ENCODE measurements at regions not wholly inside any gene's neighbourhood (a gene's known extent, or its start where the extent isn't known, plus 50 kb on each side); places are given as distances from the start of the nearest gene placed in this dataset.

DNA sequence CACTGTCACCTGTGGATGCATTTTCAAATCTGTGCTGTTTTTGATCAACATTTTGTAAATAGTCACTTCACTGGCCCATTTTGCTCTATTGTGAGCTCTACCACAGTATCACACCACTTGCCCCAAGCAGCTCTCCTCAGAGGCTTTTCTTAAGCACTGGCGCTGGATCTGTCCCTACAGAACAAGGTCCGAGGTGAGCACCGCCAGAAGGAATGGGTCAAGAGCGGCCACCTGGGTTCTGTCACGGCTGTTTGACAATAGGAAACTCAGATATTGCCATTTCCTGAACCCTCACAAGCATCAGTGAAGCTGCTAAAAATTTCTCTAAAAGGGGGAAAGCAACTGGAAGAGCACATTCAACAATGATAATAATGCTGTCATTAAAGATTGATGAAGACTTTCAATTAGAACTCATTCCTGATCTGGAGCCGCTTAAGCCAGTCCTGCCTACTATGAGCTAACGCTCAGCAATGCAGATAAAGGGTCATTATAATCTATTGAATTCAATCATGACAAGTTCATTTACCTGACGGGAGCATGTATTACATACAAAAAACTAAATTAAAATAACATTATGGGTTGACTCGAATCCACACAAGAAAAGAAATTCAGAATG lies 514.0 kb downstream of the GALR1 start:
- Mint-ChIP-seq H3K36me3 (ENCODE audit: low read depth) (no peaks in the 10 kb centered on the region), H3K4me3 (no peak overlapping the region), H3K27ac (no peak overlapping the region), H3K4me1 (no peaks in the 10 kb centered on the region), H3K27me3 (peaks cover 32% of the 10 kb centered on the region)
- no peak for DNase-seq
- no peak for ATAC-seq
- H3K9me3 ChIP-seq (ENCODE audit: control insufficient read depth, low read length, poor library complexity, severe bottlenecking) = no peaks in the 10 kb centered on the region

DNA sequence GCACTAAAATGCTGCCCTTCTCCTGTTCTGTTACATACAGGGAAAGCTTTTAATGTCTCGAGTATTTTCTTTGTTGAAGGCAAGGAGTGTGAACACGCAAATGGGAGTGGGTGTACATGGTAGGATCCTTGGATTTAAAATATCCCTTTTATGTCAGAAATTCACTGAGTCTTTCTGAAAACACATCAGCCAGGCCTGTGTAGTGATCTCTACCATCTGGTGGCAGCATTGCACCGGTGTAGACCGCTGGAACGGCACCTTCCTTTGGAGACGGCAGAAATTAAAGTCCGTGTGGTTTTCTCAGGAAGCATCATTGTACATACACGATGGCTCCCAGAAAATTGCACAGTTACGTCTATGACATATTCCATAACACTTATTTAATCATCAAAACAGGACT lies 515.8 kb downstream of the GALR1 start:
- Mint-ChIP-seq H3K27ac (no peak overlapping the region), H3K4me1 (no peaks in the 10 kb centered on the region), H3K27me3 (peaks cover 31% of the 10 kb centered on the region), H3K36me3 (ENCODE audit: low read depth) (no peaks in the 10 kb centered on the region), H3K4me3 (no peak overlapping the region)
- no peaks in the 10 kb centered on the region for H3K9me3 ChIP-seq (ENCODE audit: control insufficient read depth, low read length, poor library complexity, severe bottlenecking)
- ATAC-seq = no peak
- DNase-seq = no peak

DNA sequence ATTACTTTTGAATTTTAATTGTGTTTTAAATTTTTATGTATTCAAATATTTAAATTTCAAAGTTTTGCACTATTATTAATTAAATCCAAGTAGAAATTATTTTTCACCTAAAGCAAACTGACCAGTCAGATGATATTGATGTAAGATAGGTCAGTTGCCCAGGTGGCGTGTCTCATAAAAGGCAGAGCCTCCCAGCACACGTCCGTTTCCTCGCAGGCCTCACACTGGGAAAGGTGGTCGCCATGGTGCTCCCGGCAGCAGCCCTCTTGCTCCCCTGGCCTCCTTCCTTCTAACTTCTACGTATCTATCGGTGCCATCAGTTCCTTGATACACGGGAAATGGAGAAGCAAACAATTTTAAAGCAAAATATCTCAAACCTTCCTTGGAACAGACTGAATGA lies 516.8 kb downstream of the GALR1 start:
- Mint-ChIP-seq H3K27me3 (peaks cover 22% of the 10 kb centered on the region), H3K36me3 (ENCODE audit: low read depth) (no peaks in the 10 kb centered on the region), H3K27ac (no peak overlapping the region), H3K4me3 (no peak overlapping the region), H3K4me1 (no peaks in the 10 kb centered on the region)
- DNase-seq (no peak), ATAC-seq (no peak)
- H3K9me3 ChIP-seq (ENCODE audit: control insufficient read depth, low read length, poor library complexity, severe bottlenecking) = no peaks in the 10 kb centered on the region

DNA sequence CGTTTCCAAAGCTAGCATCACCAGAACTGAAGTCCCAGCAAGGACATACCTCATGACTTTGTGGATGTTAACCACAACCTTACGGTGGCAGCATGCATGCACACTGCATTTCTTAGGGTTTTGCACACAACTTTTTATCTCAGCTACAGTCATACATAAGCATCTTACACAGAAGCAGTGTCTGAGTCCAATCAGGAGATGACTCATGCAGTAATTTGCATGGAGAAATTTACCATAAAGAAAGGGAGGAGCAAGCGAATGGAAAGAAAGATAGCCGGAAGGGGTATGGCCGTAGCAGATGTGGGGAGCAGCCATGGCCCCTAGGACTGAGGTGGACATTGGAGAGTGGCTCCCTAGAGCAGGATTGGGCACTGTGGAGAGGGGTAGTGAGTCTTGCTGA lies 522.5 kb downstream of the GALR1 start:
- Mint-ChIP-seq H3K4me1 (no peaks in the 10 kb centered on the region), H3K27ac (no peak overlapping the region), H3K27me3 (no peaks in the 10 kb centered on the region), H3K4me3 (no peak overlapping the region), H3K36me3 (ENCODE audit: low read depth) (no peaks in the 10 kb centered on the region)
- ATAC-seq (no peak), DNase-seq (no peak)
- H3K9me3 ChIP-seq (ENCODE audit: control insufficient read depth, low read length, poor library complexity, severe bottlenecking) = no peaks in the 10 kb centered on the region

DNA sequence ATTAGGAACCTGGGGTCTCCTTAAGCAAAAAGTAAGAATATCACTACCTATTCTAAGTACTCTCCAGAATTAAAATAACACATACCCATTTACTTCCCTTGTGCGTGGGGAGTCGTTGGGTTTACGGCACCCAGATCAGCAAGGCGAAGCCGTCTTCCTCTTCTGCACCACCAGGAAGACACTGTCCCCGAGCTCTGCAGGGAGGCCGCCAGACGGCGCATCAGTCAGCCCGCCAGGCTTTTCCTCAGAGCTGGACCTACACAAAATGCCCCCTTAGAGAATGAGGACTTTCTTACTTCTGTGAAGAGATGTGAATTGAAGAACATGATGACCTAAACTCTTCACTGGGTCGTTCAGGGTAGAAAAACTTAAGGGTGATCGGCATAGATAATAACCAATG lies 526.5 kb downstream of the GALR1 start:
- Mint-ChIP-seq H3K27ac (no peak overlapping the region), H3K4me3 (no peak overlapping the region), H3K27me3 (no peaks in the 10 kb centered on the region), H3K4me1 (no peaks in the 10 kb centered on the region), H3K36me3 (ENCODE audit: low read depth) (no peaks in the 10 kb centered on the region)
- H3K9me3 ChIP-seq (ENCODE audit: control insufficient read depth, low read length, poor library complexity, severe bottlenecking) = no peaks in the 10 kb centered on the region
- no peak for ATAC-seq
- no peak for DNase-seq

DNA sequence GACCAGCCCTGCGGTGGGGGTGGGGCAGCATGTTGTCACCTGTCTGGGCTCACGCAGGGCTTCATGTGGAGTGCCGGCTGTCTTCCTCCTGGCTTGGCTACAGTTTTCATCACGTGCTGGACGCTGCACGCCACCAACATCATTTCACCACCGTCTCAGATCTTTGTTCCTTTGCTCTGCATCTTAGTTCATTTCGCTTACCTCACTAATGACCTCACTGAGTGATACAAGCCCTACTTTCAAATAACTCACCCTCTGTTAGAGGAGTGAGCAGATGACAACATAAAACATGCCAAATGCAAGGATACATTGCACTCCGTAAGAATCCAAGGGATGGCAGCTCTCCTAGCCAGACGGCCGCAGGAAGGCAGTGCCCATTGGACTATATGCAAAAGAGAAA lies 527.5 kb downstream of the GALR1 start:
- no peak for ATAC-seq
- Mint-ChIP-seq H3K4me1 (no peaks in the 10 kb centered on the region), H3K27me3 (no peaks in the 10 kb centered on the region), H3K4me3 (no peak overlapping the region), H3K36me3 (ENCODE audit: low read depth) (no peaks in the 10 kb centered on the region), H3K27ac (no peak overlapping the region)
- H3K9me3 ChIP-seq (ENCODE audit: control insufficient read depth, low read length, poor library complexity, severe bottlenecking) = no peaks in the 10 kb centered on the region
- no peak for DNase-seq

DNA sequence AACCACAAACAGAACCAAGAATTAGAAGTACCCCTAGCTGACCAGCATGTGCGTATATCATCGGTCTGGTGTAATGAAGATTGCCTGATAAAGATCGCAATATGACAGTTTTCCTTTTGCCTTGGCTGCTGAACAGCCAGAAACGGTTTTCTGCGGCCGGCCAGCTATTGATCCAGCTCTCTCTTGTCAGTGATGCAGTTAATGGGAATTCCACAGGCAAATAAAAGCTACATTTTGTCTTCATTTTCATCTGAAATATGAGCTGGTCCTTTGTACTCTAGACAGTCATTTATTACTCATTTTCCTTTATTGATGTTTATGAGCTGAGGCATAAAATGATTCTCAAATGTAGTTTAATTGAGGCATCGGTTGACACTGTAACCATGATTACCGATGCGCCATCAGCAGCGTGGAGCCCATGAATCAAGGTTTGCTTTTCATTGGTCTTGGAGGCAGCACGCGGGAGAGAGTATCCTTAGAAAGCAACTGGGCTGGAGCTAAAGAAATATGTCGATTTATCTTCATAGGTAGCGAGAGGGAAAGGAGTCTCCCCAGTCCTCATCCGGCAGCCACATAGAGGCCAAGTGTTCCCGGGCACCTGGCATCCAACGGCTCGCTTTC lies 535.2 kb downstream of the GALR1 start:
- H3K4me3 Mint-ChIP-seq = no peak overlapping the region
- H3K27me3 Mint-ChIP-seq = peaks cover 5% of the 10 kb centered on the region
- no peaks in the 10 kb centered on the region for H3K4me1 Mint-ChIP-seq
- no peak for DNase-seq
- H3K27ac Mint-ChIP-seq = no peak overlapping the region
- H3K36me3 Mint-ChIP-seq (ENCODE audit: low read depth) = no peaks in the 10 kb centered on the region
- ATAC-seq = no peak
- H3K9me3 ChIP-seq (ENCODE audit: control insufficient read depth, low read length, poor library complexity, severe bottlenecking) = no peaks in the 10 kb centered on the region

DNA sequence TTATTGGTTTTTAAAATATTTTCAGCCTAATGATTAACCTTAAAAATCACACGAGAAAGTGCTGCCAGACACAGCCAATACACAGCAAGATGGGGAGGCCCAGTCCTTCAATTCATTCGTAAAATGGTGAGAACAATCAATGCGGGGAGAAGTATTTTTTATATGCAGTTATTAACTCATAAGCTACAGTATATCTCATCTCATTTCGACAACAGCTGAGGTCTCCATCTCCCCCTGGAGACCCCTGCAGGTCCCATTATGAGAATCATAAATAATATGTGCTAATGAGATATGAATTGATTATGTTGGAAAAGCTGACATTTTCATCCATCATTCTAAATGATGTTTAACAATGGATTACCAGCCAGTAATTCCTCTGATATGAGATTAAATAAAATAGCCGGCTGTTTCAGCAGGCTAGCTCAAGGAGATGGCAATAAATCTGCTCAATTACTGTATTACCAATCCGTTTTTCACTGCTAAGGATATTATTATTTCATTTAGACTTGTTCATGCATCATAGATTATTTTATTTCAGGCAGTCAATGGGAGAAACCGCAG lies 535.8 kb downstream of the GALR1 start:
- ATAC-seq = no peak
- Mint-ChIP-seq H3K27me3 (peaks cover 5% of the 10 kb centered on the region), H3K4me1 (no peaks in the 10 kb centered on the region), H3K36me3 (ENCODE audit: low read depth) (no peaks in the 10 kb centered on the region), H3K4me3 (no peak overlapping the region), H3K27ac (no peak overlapping the region)
- no peaks in the 10 kb centered on the region for H3K9me3 ChIP-seq (ENCODE audit: control insufficient read depth, low read length, poor library complexity, severe bottlenecking)
- DNase-seq = no peak

DNA sequence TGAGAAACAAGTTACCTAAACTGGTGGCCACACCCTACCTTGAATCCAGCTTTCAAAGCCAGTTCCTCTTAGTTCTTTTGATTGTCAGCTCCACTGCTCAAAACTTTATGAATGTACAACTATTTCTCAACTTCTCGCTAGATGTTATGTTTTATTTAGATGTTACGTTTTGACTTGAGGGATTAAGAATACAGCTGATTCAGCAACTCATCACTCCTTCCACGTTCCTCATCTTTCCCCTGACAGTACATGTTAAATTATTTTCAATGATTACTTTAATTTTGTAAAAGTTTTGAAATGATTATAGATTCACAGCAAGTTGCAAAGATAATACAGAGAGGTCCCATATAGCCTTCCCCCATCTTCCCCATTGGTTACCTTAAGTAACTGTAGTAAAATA lies 553.4 kb downstream of the GALR1 start:
- Mint-ChIP-seq H3K4me3 (no peak overlapping the region), H3K4me1 (no peaks in the 10 kb centered on the region), H3K36me3 (ENCODE audit: low read depth) (no peaks in the 10 kb centered on the region), H3K27me3 (peaks cover 6% of the 10 kb centered on the region), H3K27ac (no peak overlapping the region)
- no peak for ATAC-seq
- no peak for DNase-seq
- H3K9me3 ChIP-seq (ENCODE audit: control insufficient read depth, low read length, poor library complexity, severe bottlenecking) = no peaks in the 10 kb centered on the region

DNA sequence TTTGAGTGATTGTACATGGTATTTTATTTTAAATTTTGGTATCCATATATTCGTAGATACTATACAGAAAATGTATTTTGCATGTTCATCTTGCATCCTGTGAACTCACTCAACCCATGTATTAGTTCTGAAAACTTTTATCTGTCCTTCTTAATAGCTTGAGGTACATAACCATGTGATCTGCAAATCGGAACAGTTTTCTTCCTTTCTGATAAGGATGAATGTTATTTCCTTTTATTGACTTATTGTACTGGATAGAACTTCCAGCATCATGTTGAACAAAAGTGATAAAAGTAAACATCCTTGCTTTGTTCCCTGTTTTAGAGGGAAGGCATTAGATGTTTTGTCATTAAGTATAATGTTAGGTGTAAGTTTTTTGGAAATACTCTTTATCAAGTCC lies 554.7 kb downstream of the GALR1 start:
- ATAC-seq (no peak), DNase-seq (no peak)

DNA sequence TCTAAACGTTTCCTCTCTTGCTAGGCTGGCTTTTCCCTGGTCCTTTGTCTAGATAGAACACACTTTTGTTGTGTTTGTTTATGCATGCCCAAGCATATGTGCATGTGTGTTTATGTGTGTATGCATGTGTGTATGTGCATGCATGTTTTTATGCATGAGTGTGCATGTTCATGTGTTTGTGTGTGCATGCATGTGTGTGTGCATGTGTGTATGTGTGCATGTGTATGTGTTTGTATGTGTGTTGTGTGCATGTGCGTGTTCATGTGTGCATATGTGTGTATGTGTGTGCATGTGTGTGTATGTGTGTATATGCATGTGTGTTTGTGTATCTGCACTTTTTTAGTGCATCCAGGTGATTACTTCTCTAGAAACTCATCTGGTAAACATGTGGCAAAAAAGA lies 558.0 kb downstream of the GALR1 start:
- DNase-seq = no peak
- Mint-ChIP-seq H3K36me3 (ENCODE audit: low read depth) (no peaks in the 10 kb centered on the region), H3K4me1 (no peaks in the 10 kb centered on the region), H3K27ac (no peak overlapping the region), H3K4me3 (no peak overlapping the region), H3K27me3 (peaks cover 4% of the 10 kb centered on the region)
- ATAC-seq = no peak
- H3K9me3 ChIP-seq (ENCODE audit: control insufficient read depth, low read length, poor library complexity, severe bottlenecking) = no peaks in the 10 kb centered on the region

More for the DNA sequence above, 554.7 kb downstream of the GALR1 start:
- Mint-ChIP-seq H3K36me3 (ENCODE audit: low read depth) (no peaks in the 10 kb centered on the region), H3K27ac (no peak overlapping the region), H3K4me3 (no peak overlapping the region), H3K4me1 (no peaks in the 10 kb centered on the region), H3K27me3 (peaks cover 6% of the 10 kb centered on the region)
- H3K9me3 ChIP-seq (ENCODE audit: control insufficient read depth, low read length, poor library complexity, severe bottlenecking) = no peaks in the 10 kb centered on the region

DNA sequence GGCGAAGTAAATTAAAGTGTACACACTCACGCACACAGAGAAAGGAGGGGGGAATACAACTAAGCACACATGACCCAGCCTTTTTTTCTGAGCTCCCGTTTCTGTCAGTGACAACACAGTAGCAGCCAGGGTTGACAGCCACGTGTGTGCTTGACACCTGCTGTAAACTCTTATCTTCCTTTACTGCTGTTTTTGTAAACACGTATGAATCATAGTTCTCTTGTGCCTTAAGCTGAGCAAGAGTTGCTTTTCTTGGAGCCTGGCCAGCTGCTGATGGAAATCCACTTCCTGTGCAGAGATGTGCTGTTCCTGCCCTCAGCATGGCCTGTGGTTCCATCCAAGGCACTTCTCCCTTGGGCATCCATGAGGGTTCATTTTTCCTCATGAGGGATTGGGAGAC lies 561.9 kb downstream of the GALR1 start:
- Mint-ChIP-seq H3K27me3 (peaks cover 4% of the 10 kb centered on the region), H3K4me1 (no peaks in the 10 kb centered on the region), H3K27ac (no peak overlapping the region), H3K36me3 (ENCODE audit: low read depth) (no peaks in the 10 kb centered on the region), H3K4me3 (no peak overlapping the region)
- DNase-seq = no peak
- no peaks in the 10 kb centered on the region for H3K9me3 ChIP-seq (ENCODE audit: control insufficient read depth, low read length, poor library complexity, severe bottlenecking)
- no peak for ATAC-seq

DNA sequence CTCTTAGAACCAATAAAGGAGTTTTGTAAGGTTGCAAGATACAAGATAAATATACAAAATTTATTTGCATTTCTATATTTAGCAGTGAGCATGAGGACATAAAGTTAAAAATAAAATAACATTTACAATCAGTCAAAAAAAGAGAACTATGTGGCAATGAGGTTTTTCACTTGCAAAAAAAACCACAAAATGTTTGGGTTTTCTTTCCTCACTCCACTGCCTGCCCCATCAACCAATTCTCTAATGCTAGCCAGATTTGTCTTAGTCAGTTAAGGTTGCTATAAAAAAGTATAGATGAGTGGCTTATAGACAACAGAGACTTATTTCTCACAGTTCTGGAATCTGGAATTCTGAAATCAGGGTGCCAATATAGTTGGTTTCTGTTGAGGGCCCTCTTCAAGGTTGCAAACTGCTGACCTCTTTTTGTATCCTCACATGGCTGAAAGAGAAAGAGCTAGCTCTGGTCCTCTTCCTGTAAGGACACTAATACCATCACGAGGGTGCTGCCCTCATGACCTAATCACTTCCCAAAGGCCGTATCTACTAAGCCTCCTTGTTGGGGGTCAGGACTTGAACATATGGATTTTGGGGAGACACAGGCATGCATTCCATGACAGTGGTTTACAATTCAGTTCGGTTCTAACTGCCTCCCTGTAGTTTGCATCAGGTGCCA lies 566.2 kb downstream of the GALR1 start:
- Mint-ChIP-seq H3K4me1 (no peaks in the 10 kb centered on the region), H3K4me3 (no peak overlapping the region), H3K27me3 (peaks cover 9% of the 10 kb centered on the region), H3K27ac (no peak overlapping the region), H3K36me3 (ENCODE audit: low read depth) (no peaks in the 10 kb centered on the region)
- DNase-seq = no peak
- no peak for ATAC-seq
- no peaks in the 10 kb centered on the region for H3K9me3 ChIP-seq (ENCODE audit: control insufficient read depth, low read length, poor library complexity, severe bottlenecking)

DNA sequence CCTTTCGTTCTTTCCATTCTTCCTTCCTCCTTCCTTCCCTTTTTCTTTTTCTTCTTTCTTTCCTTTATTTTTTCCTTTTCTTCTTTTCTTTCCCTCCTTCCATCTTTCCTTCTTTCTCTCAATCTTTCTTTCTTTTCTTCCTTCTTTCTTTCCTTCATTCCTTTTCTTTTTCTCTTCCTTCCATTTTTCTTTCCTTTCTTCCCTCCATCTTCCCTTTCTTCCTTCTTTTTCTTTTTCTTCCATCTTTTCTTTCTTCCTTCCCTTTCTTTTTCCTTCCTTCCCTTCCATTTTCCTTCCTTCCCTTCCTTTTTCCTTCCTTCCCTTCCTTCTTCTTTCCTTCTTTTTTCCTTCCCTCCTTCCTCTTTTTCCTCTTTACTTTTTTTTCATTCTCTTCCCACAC lies 568.7 kb downstream of the GALR1 start:
- ATAC-seq (no peak), DNase-seq (no peak)
- Mint-ChIP-seq H3K27me3 (peaks cover 9% of the 10 kb centered on the region), H3K36me3 (ENCODE audit: low read depth) (no peaks in the 10 kb centered on the region), H3K27ac (no peak overlapping the region), H3K4me1 (no peaks in the 10 kb centered on the region), H3K4me3 (no peak overlapping the region)
- H3K9me3 ChIP-seq (ENCODE audit: control insufficient read depth, low read length, poor library complexity, severe bottlenecking) = no peaks in the 10 kb centered on the region

Measured in T-helper 17 cell (primary cell).